CD8-positive, alpha-beta memory T cell (primary cell): ENCODE measurements at regions not wholly inside any gene's neighbourhood (a gene's known extent, or its start where the extent isn't known, plus 50 kb on each side); places are given as distances from the start of the nearest gene placed in this dataset.
"Not testable (repeated sequence)": the region's sequence is repeated elsewhere in the genome, so short reads cannot be mapped to it uniquely, and the experiment has no call there.

ENCODE experiments used
- CTCF ChIA-PET: fragments of 350-600 bp; sonication (Branson Sonifier 250); formaldehyde crosslinking; loops from one replicate; lab custom pipeline; 2021; ENCODE audit warnings: antibody characterized with exemption; lab: Charles Lee
- POLR2A ChIA-PET: fragments of 350-600 bp; sonication (Branson Sonifier 250); formaldehyde crosslinking; loops from one replicate; lab custom pipeline; 2021; ENCODE audit warnings: antibody characterized with exemption; lab: Charles Lee
- DNase-seq, 5 donors: peaks; one replicate each; pipeline versions ENCODE4 v3.0.0 to v3.0.0-alpha.2; 2020 to 2022; ENCODE audit warnings: mixed read lengths in 1 of 5
- H3K27ac ChIP-seq: one replicate; pipeline ENCODE4 v1.7.0; 2013; ENCODE audit warnings: low read depth, mild to moderate bottlenecking, low read length, moderate library complexity
- H3K27me3 ChIP-seq: 2 replicates; pipeline ENCODE4 v1.7.0; 2013; ENCODE audit warnings: low read length, mild to moderate bottlenecking; ENCODE audit not compliant: insufficient read depth, poor library complexity, severe bottlenecking
- H3K36me3 ChIP-seq: 2 replicates; pipeline ENCODE4 v1.7.0; 2013; ENCODE audit warnings: mild to moderate bottlenecking, low read length, moderate library complexity; ENCODE audit not compliant: insufficient read depth
- H3K4me1 ChIP-seq: 2 replicates; pipeline ENCODE4 v1.7.0; 2013; ENCODE audit warnings: mild to moderate bottlenecking, low read length, moderate library complexity; ENCODE audit not compliant: insufficient read depth
- H3K4me3 ChIP-seq: 2 replicates; pipeline ENCODE4 v1.7.0; 2013; ENCODE audit warnings: mild to moderate bottlenecking, low read length
- H3K9me3 ChIP-seq: 2 replicates; pipeline ENCODE4 v1.7.0; 2013; ENCODE audit warnings: mild to moderate bottlenecking, low read length
- H3K27ac Mint-ChIP-seq, 8 donors: one replicate each; pipeline ENCODE4 v1.8.0; 2020 to 2021; ENCODE audit warnings: mixed read lengths in 8 of 8, mild to moderate bottlenecking in 6 of 8, inconsistent platforms in 3 of 8, moderate library complexity in 3 of 8
- H3K27me3 Mint-ChIP-seq, 2 donors: one replicate each; pipeline ENCODE4 v1.8.0; 2020 to 2021; ENCODE audit warnings: mixed read lengths in 2 of 2, mild to moderate bottlenecking in 1 of 2, moderate library complexity in 1 of 2
- H3K36me3 Mint-ChIP-seq, 3 donors: one replicate each; pipeline ENCODE4 v1.8.0; 2020 to 2021; ENCODE audit warnings: mixed read lengths in 3 of 3, inconsistent platforms in 1 of 3, mild to moderate bottlenecking in 1 of 3
- H3K4me1 Mint-ChIP-seq, 3 donors: one replicate each; pipeline ENCODE4 v1.8.0; 2020 to 2021; ENCODE audit warnings: mixed read lengths in 3 of 3, inconsistent platforms in 1 of 3, mild to moderate bottlenecking in 1 of 3
- H3K4me3 Mint-ChIP-seq, 7 donors: one replicate each; pipeline ENCODE4 v1.8.0; 2020 to 2021; ENCODE audit warnings: mixed read lengths in 7 of 7, mild to moderate bottlenecking in 6 of 7, moderate library complexity in 4 of 7, inconsistent platforms in 2 of 7
- H3K9me3 Mint-ChIP-seq, 5 donors: one replicate each; pipeline ENCODE4 v1.8.0; 2020 to 2022; ENCODE audit warnings: mixed read lengths in 5 of 5, mild to moderate bottlenecking in 3 of 5, moderate library complexity in 2 of 5, inconsistent platforms in 1 of 5

- Histone ChIP-seq H3K27me3 (no peaks in the 10 kb centered on the region), H3K4me1 (no peaks in the 10 kb centered on the region), H3K9me3 (no peaks in the 10 kb centered on the region), H3K27ac (no peak overlapping the region), H3K36me3 (no peaks in the 10 kb centered on the region), H3K4me3 (no peak overlapping the region)
- H3K4me3 Mint-ChIP-seq = no peak overlapping the region
- H3K27me3 Mint-ChIP-seq = peaks cover 4 to 14% of the 10 kb centered on the region in 2 donors
- no peak overlapping the region for H3K27ac Mint-ChIP-seq
- peaks cover 0 to 2% (median 0%) of the 10 kb centered on the region in 3 donors for H3K4me1 Mint-ChIP-seq
- ChIA-PET POLR2A (no interaction called here), CTCF (no interaction called here)
- peaks cover 0 to 6% (median 1%) of the 10 kb centered on the region in 5 donors for H3K9me3 Mint-ChIP-seq
- no peak for DNase-seq
- H3K36me3 Mint-ChIP-seq = peaks cover 0 to 12% (median 2%) of the 10 kb centered on the region in 3 donors
Measured at GRCh38 chr6:15109338-15110090, 136.4 kb upstream of the JARID2 start.

- H3K4me1 Mint-ChIP-seq = peaks cover 0 to 2% (median 0%) of the 10 kb centered on the region in 3 donors
- Histone ChIP-seq H3K4me3 (no peak overlapping the region), H3K27me3 (no peaks in the 10 kb centered on the region), H3K27ac (no peak overlapping the region), H3K4me1 (no peaks in the 10 kb centered on the region), H3K36me3 (no peaks in the 10 kb centered on the region), H3K9me3 (no peaks in the 10 kb centered on the region)
- H3K27ac Mint-ChIP-seq = no peak overlapping the region
- no peak overlapping the region for H3K4me3 Mint-ChIP-seq
- peaks cover 0 to 6% (median 0%) of the 10 kb centered on the region in 5 donors for H3K9me3 Mint-ChIP-seq
- no peak for DNase-seq
- POLR2A ChIA-PET = no interaction called here
- CTCF ChIA-PET = no interaction called here
- H3K27me3 Mint-ChIP-seq = peaks cover 3 to 9% of the 10 kb centered on the region in 2 donors
- peaks cover 0 to 8% (median 0%) of the 10 kb centered on the region in 3 donors for H3K36me3 Mint-ChIP-seq
Measured at GRCh38 chr6:15110726-15111354, 135.0 kb upstream of the JARID2 start.

- H3K36me3 Mint-ChIP-seq, DNase-seq, H3K36me3 ChIP-seq, H3K4me3 Mint-ChIP-seq, H3K27ac ChIP-seq, H3K27me3 ChIP-seq, POLR2A ChIA-PET, H3K27me3 Mint-ChIP-seq, CTCF ChIA-PET, H3K9me3 Mint-ChIP-seq, H3K9me3 ChIP-seq, H3K4me1 ChIP-seq, H3K4me1 Mint-ChIP-seq, H3K4me3 ChIP-seq: not testable (repeated sequence)
- H3K27ac Mint-ChIP-seq = peak overlapping the region in 3 of 8 donors; percentile 30 to 92 (median 35)
Measured at GRCh38 chr6:15111576-15111975, 134.3 kb upstream of the JARID2 start.

GRCh38 chr6:15113587-15113986, 132.3 kb upstream of the JARID2 start:
- Mint-ChIP-seq H3K4me3 (no peak overlapping the region), H3K36me3 (no peaks in the 10 kb centered on the region), H3K4me1 (peaks cover 0 to 2% (median 0%) of the 10 kb centered on the region in 3 donors), H3K27ac (no peak overlapping the region), H3K27me3 (peaks cover 0 to 3% of the 10 kb centered on the region in 2 donors), H3K9me3 (no peaks in the 10 kb centered on the region)
- H3K9me3 ChIP-seq = no peaks in the 10 kb centered on the region
- no peaks in the 10 kb centered on the region for H3K4me1 ChIP-seq
- H3K36me3 ChIP-seq = no peaks in the 10 kb centered on the region
- CTCF ChIA-PET = no interaction called here
- POLR2A ChIA-PET = no interaction called here
- no peaks in the 10 kb centered on the region for H3K27me3 ChIP-seq
- no peak overlapping the region for H3K27ac ChIP-seq
- H3K4me3 ChIP-seq = no peak overlapping the region
- no peak for DNase-seq

- H3K27me3 Mint-ChIP-seq = peaks cover 0 to 3% of the 10 kb centered on the region in 2 donors
- POLR2A ChIA-PET = no interaction called here
- peaks cover 0 to 2% (median 0%) of the 10 kb centered on the region in 3 donors for H3K4me1 Mint-ChIP-seq
- CTCF ChIA-PET = no interaction called here
- H3K36me3 Mint-ChIP-seq = no peaks in the 10 kb centered on the region
- H3K4me1 ChIP-seq = no peaks in the 10 kb centered on the region
- H3K36me3 ChIP-seq = no peaks in the 10 kb centered on the region
- no peak overlapping the region for H3K4me3 Mint-ChIP-seq
- no peak for DNase-seq
- no peak overlapping the region for H3K27ac Mint-ChIP-seq
- no peak overlapping the region for H3K27ac ChIP-seq
- H3K9me3 Mint-ChIP-seq = no peaks in the 10 kb centered on the region
- no peak overlapping the region for H3K4me3 ChIP-seq
- H3K9me3 ChIP-seq = no peaks in the 10 kb centered on the region
- no peaks in the 10 kb centered on the region for H3K27me3 ChIP-seq
Measured at GRCh38 chr6:15114061-15114460, 131.8 kb upstream of the JARID2 start.

GRCh38 chr6:15116889-15117288, 129.0 kb upstream of the JARID2 start:
- Histone ChIP-seq H3K27me3 (no peaks in the 10 kb centered on the region), H3K36me3 (no peaks in the 10 kb centered on the region), H3K9me3 (no peaks in the 10 kb centered on the region), H3K27ac (no peak overlapping the region), H3K4me3 (no peak overlapping the region), H3K4me1 (no peaks in the 10 kb centered on the region)
- Mint-ChIP-seq H3K4me1 (peaks cover 0 to 4% (median 0%) of the 10 kb centered on the region in 3 donors), H3K27me3 (peaks cover 0 to 3% of the 10 kb centered on the region in 2 donors), H3K4me3 (no peak overlapping the region), H3K9me3 (no peaks in the 10 kb centered on the region), H3K27ac (no peak overlapping the region), H3K36me3 (no peaks in the 10 kb centered on the region)
- CTCF ChIA-PET = no interaction called here
- POLR2A ChIA-PET = no interaction called here
- DNase-seq = no peak

- Histone ChIP-seq H3K27me3 (no peaks in the 10 kb centered on the region), H3K4me1 (no peaks in the 10 kb centered on the region), H3K27ac (no peak overlapping the region), H3K4me3 (no peak overlapping the region), H3K9me3 (no peaks in the 10 kb centered on the region), H3K36me3 (no peaks in the 10 kb centered on the region)
- no peak for DNase-seq
- Mint-ChIP-seq H3K9me3 (no peaks in the 10 kb centered on the region), H3K27me3 (peaks cover 0 to 2% of the 10 kb centered on the region in 2 donors), H3K27ac (no peak overlapping the region), H3K4me1 (peaks cover 0 to 4% (median 0%) of the 10 kb centered on the region in 3 donors), H3K36me3 (no peaks in the 10 kb centered on the region), H3K4me3 (no peak overlapping the region)
- POLR2A ChIA-PET = no interaction called here
- CTCF ChIA-PET = no interaction called here
Measured at GRCh38 chr6:15121443-15121842, 124.4 kb upstream of the JARID2 start.

- no peaks in the 10 kb centered on the region for H3K9me3 ChIP-seq
- Mint-ChIP-seq H3K36me3 (no peaks in the 10 kb centered on the region), H3K9me3 (no peaks in the 10 kb centered on the region), H3K4me3 (no peak overlapping the region), H3K27ac (no peak overlapping the region), H3K27me3 (peaks cover 0 to 2% of the 10 kb centered on the region in 2 donors), H3K4me1 (peaks cover 0 to 4% (median 0%) of the 10 kb centered on the region in 3 donors)
- no peaks in the 10 kb centered on the region for H3K4me1 ChIP-seq
- no peaks in the 10 kb centered on the region for H3K36me3 ChIP-seq
- ChIA-PET POLR2A (no interaction called here), CTCF (no interaction called here)
- no peak for DNase-seq
- no peak overlapping the region for H3K4me3 ChIP-seq
- H3K27me3 ChIP-seq = no peaks in the 10 kb centered on the region
- no peak overlapping the region for H3K27ac ChIP-seq
Measured at GRCh38 chr6:15121977-15122550, 123.8 kb upstream of the JARID2 start.
